CD8-positive, alpha-beta memory T cell (primary cell): ENCODE measurements at regions not wholly inside any gene's neighbourhood (a gene's known extent, or its start where the extent isn't known, plus 50 kb on each side); places are given as distances from the start of the nearest gene placed in this dataset.

Experiments used
- CTCF ChIA-PET: fragments of 350-600 bp; sonication (Branson Sonifier 250); formaldehyde crosslinking; loops from one replicate; lab custom pipeline; 2021; ENCODE audit warnings: antibody characterized with exemption; lab: Charles Lee
- POLR2A ChIA-PET: fragments of 350-600 bp; sonication (Branson Sonifier 250); formaldehyde crosslinking; loops from one replicate; lab custom pipeline; 2021; ENCODE audit warnings: antibody characterized with exemption; lab: Charles Lee
- DNase-seq, 5 donors: peaks; one replicate each; pipeline versions ENCODE4 v3.0.0 to v3.0.0-alpha.2; 2020 to 2022; ENCODE audit warnings: mixed read lengths in 1 of 5
- H3K27ac ChIP-seq: one replicate; pipeline ENCODE4 v1.7.0; 2013; ENCODE audit warnings: low read depth, mild to moderate bottlenecking, low read length, moderate library complexity
- H3K27me3 ChIP-seq: 2 replicates; pipeline ENCODE4 v1.7.0; 2013; ENCODE audit warnings: low read length, mild to moderate bottlenecking; ENCODE audit not compliant: insufficient read depth, poor library complexity, severe bottlenecking
- H3K36me3 ChIP-seq: 2 replicates; pipeline ENCODE4 v1.7.0; 2013; ENCODE audit warnings: mild to moderate bottlenecking, low read length, moderate library complexity; ENCODE audit not compliant: insufficient read depth
- H3K4me1 ChIP-seq: 2 replicates; pipeline ENCODE4 v1.7.0; 2013; ENCODE audit warnings: mild to moderate bottlenecking, low read length, moderate library complexity; ENCODE audit not compliant: insufficient read depth
- H3K4me3 ChIP-seq: 2 replicates; pipeline ENCODE4 v1.7.0; 2013; ENCODE audit warnings: mild to moderate bottlenecking, low read length
- H3K9me3 ChIP-seq: 2 replicates; pipeline ENCODE4 v1.7.0; 2013; ENCODE audit warnings: mild to moderate bottlenecking, low read length
- H3K27ac Mint-ChIP-seq, 8 donors: one replicate each; pipeline ENCODE4 v1.8.0; 2020 to 2021; ENCODE audit warnings: mixed read lengths in 8 of 8, mild to moderate bottlenecking in 6 of 8, inconsistent platforms in 3 of 8, moderate library complexity in 3 of 8
- H3K27me3 Mint-ChIP-seq, 2 donors: one replicate each; pipeline ENCODE4 v1.8.0; 2020 to 2021; ENCODE audit warnings: mixed read lengths in 2 of 2, mild to moderate bottlenecking in 1 of 2, moderate library complexity in 1 of 2
- H3K36me3 Mint-ChIP-seq, 3 donors: one replicate each; pipeline ENCODE4 v1.8.0; 2020 to 2021; ENCODE audit warnings: mixed read lengths in 3 of 3, inconsistent platforms in 1 of 3, mild to moderate bottlenecking in 1 of 3
- H3K4me1 Mint-ChIP-seq, 3 donors: one replicate each; pipeline ENCODE4 v1.8.0; 2020 to 2021; ENCODE audit warnings: mixed read lengths in 3 of 3, inconsistent platforms in 1 of 3, mild to moderate bottlenecking in 1 of 3
- H3K4me3 Mint-ChIP-seq, 7 donors: one replicate each; pipeline ENCODE4 v1.8.0; 2020 to 2021; ENCODE audit warnings: mixed read lengths in 7 of 7, mild to moderate bottlenecking in 6 of 7, moderate library complexity in 4 of 7, inconsistent platforms in 2 of 7
- H3K9me3 Mint-ChIP-seq, 5 donors: one replicate each; pipeline ENCODE4 v1.8.0; 2020 to 2022; ENCODE audit warnings: mixed read lengths in 5 of 5, mild to moderate bottlenecking in 3 of 5, moderate library complexity in 2 of 5, inconsistent platforms in 1 of 5

- Mint-ChIP-seq H3K27me3 (peaks cover 20 to 58% of the 10 kb centered on the region in 2 donors), H3K4me3 (no peak overlapping the region), H3K9me3 (no peaks in the 10 kb centered on the region), H3K27ac (no peak overlapping the region), H3K36me3 (no peaks in the 10 kb centered on the region), H3K4me1 (peaks cover 0 to 1% (median under 1%) of the 10 kb centered on the region in 3 donors)
- CTCF ChIA-PET, result interaction anchor here (1.1 kb wide), 1 partner anchor 9 kb away, joined by 3 read pairs; no protein-coding TSS in a partner anchor
- H3K4me1 ChIP-seq, result no peaks in the 10 kb centered on the region
- POLR2A ChIA-PET, result no interaction called here
- H3K27ac ChIP-seq, result no peak overlapping the region
- no peak for DNase-seq
- H3K27me3 ChIP-seq, result no peaks in the 10 kb centered on the region
- H3K9me3 ChIP-seq, result no peaks in the 10 kb centered on the region
- no peaks in the 10 kb centered on the region for H3K36me3 ChIP-seq
- no peak overlapping the region for H3K4me3 ChIP-seq
Observed at GRCh38 chr1:98059620-98060019, 138.8 kb upstream of the DPYD start.

DNA sequence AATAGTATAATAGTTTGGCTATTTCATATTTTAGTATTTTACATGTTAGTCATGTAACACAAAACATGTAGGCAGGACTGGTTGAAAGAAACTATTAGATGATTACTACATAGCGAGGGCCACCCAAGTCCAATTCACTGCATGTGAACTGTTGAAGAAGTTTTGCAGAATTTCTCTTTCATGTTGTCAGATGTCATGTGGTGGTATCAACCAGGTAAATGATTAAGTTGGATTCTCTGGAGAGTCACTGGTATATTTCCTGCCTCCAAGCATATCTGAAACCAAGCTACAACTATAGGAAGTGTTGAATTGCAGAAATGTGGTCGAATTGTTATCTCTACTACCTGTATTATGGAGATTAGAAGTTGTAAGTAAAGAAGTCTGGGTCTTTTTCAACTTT is 137.8 kb upstream of the DPYD start:
- no peak overlapping the region for H3K4me3 Mint-ChIP-seq
- Histone ChIP-seq H3K36me3 (no peaks in the 10 kb centered on the region), H3K27me3 (peaks cover 4% of the 10 kb centered on the region), H3K4me1 (peaks cover 2% of the 10 kb centered on the region), H3K4me3 (no peak overlapping the region), H3K27ac (no peak overlapping the region), H3K9me3 (no peaks in the 10 kb centered on the region)
- H3K27me3 Mint-ChIP-seq, result peaks cover 25 to 61% of the 10 kb centered on the region in 2 donors
- H3K9me3 Mint-ChIP-seq, result no peaks in the 10 kb centered on the region
- peaks cover 2 to 10% (median 6%) of the 10 kb centered on the region in 3 donors for H3K4me1 Mint-ChIP-seq
- H3K27ac Mint-ChIP-seq, result no peak overlapping the region
- H3K36me3 Mint-ChIP-seq, result no peaks in the 10 kb centered on the region
- ChIA-PET POLR2A (no interaction called here), CTCF (no interaction called here)
- no peak for DNase-seq

DNA sequence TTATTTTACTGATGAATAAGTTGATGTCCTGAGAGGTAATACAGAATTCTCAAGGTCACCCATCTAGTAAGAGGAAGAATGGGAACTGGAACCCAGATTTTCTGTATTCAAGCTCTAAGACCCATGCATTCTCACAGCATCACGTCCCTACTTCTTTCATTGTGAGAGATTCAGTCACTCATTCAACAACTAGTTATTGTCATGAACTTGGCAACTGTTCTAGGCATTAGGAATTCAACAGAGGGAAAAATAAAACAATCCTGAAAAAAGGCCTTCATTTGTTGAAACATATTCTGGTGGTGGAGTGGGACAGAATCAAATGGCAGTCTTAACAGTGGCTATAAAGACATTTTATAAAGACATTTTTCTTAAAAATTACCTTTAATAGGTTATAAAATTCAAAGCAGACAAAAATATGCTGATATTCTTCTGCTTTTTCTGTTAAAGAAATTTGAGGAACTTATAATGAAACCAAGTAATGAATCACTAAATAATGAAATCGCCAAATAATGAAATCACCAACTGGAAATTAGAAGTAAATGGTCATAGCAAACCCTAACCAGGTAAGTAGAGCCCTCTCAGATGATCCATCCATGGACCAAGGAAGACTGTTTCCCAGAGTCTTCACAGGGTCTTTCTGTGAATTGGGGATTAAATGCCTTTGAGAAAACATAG is 136.5 kb upstream of the DPYD start:
- Histone ChIP-seq H3K9me3 (no peaks in the 10 kb centered on the region), H3K4me3 (no peak overlapping the region), H3K36me3 (no peaks in the 10 kb centered on the region), H3K27ac (no peak overlapping the region), H3K27me3 (peaks cover 15% of the 10 kb centered on the region), H3K4me1 (peaks cover 7% of the 10 kb centered on the region)
- POLR2A ChIA-PET, result no interaction called here
- Mint-ChIP-seq H3K27me3 (peaks cover 36 to 68% of the 10 kb centered on the region in 2 donors), H3K27ac (no peak overlapping the region), H3K4me1 (peaks cover 8 to 22% (median 15%) of the 10 kb centered on the region in 3 donors), H3K4me3 (no peak overlapping the region), H3K9me3 (no peaks in the 10 kb centered on the region), H3K36me3 (no peaks in the 10 kb centered on the region)
- DNase-seq, result no peak
- CTCF ChIA-PET, result no interaction called here

- H3K4me3 ChIP-seq, result no peak overlapping the region
- DNase-seq, result no peak
- no peak overlapping the region for H3K27ac Mint-ChIP-seq
- CTCF ChIA-PET, result interaction anchor here (1.8 kb wide), 1 partner anchor 1092 kb away, joined by 6 read pairs; no protein-coding TSS in a partner anchor
- H3K36me3 ChIP-seq, result no peaks in the 10 kb centered on the region
- H3K9me3 Mint-ChIP-seq, result no peaks in the 10 kb centered on the region
- no peak overlapping the region for H3K27ac ChIP-seq
- POLR2A ChIA-PET, result no interaction called here
- H3K4me1 Mint-ChIP-seq, result peaks cover 8 to 22% (median 15%) of the 10 kb centered on the region in 3 donors
- peaks cover 7% of the 10 kb centered on the region for H3K4me1 ChIP-seq
- no peaks in the 10 kb centered on the region for H3K36me3 Mint-ChIP-seq
- no peaks in the 10 kb centered on the region for H3K9me3 ChIP-seq
- H3K27me3 ChIP-seq, result peaks cover 20% of the 10 kb centered on the region
- peaks cover 40 to 70% of the 10 kb centered on the region in 2 donors for H3K27me3 Mint-ChIP-seq
- no peak overlapping the region for H3K4me3 Mint-ChIP-seq
Observed at GRCh38 chr1:98056781-98057180, 135.9 kb upstream of the DPYD start.

DNA sequence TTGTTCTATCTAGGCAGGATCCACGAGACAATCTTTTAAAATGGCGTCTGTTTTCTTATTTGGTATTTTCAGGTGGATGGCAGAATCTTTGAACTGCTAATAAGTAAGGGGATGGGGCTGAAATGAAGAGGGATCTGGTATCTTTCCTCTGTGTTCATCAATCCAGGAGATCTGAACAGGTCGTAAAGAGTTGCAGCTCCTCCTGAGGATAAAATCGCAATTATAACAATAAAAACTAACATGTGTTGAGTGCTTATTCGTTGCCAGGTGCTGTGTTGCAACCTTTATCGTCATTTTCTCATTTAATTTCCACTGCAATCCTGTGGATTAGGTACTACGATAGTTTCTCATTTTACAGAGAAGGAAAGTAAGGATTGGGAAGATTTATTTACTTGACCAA is 134.6 kb upstream of the DPYD start:
- Mint-ChIP-seq H3K27me3 (peaks cover 49 to 80% of the 10 kb centered on the region in 2 donors), H3K4me3 (no peak overlapping the region), H3K4me1 (peaks cover 8 to 22% (median 15%) of the 10 kb centered on the region in 3 donors), H3K27ac (no peak overlapping the region), H3K36me3 (no peaks in the 10 kb centered on the region), H3K9me3 (no peaks in the 10 kb centered on the region)
- CTCF ChIA-PET, result interaction anchor here (1.7 to 1.8 kb wide), 2 partner anchors 296 to 1090 kb away, joined by 4 to 6 read pairs; no protein-coding TSS in a partner anchor
- DNase-seq, result no peak
- Histone ChIP-seq H3K4me1 (peaks cover 7% of the 10 kb centered on the region), H3K27me3 (peaks cover 25% of the 10 kb centered on the region), H3K9me3 (no peaks in the 10 kb centered on the region), H3K36me3 (no peaks in the 10 kb centered on the region), H3K27ac (no peak overlapping the region), H3K4me3 (no peak overlapping the region)
- POLR2A ChIA-PET, result no interaction called here

DNA sequence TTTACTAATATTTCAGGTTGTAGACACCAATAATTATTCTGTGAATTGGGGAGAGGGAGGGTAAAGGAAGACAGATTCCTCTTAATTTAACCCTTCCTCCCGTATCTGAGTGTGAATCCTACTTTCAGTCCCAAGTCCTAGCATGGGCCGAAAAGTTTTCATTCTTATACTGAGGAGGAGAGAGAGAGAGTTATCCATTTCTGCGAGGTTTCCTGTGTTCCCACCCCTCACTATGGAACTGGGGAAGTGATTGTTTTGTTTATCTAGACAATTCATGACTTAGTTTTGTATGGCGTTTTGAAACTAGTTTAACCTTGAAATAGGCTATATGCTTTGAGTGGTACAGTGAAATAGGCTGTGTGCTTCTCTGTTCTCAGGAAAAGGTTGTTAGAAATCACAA is 134.0 kb upstream of the DPYD start:
- Histone ChIP-seq H3K27me3 (peaks cover 32% of the 10 kb centered on the region), H3K9me3 (no peaks in the 10 kb centered on the region), H3K4me3 (no peak overlapping the region), H3K27ac (no peak overlapping the region), H3K36me3 (no peaks in the 10 kb centered on the region), H3K4me1 (peaks cover 7% of the 10 kb centered on the region)
- peaks cover 52 to 86% of the 10 kb centered on the region in 2 donors for H3K27me3 Mint-ChIP-seq
- peak overlapping the region in 5 of 7 donors; percentile 21 to 75 (median 52) for H3K4me3 Mint-ChIP-seq
- POLR2A ChIA-PET, result no interaction called here
- no peak for DNase-seq
- H3K4me1 Mint-ChIP-seq, result peaks cover 8 to 22% (median 15%) of the 10 kb centered on the region in 3 donors
- H3K36me3 Mint-ChIP-seq, result no peaks in the 10 kb centered on the region
- peak overlapping the region in 1 of 8 donors; percentile 6 for H3K27ac Mint-ChIP-seq
- CTCF ChIA-PET, result interaction anchor here (1.7 to 1.8 kb wide), 2 partner anchors 295 to 1091 kb away, joined by 4 to 5 read pairs; no protein-coding TSS in a partner anchor
- H3K9me3 Mint-ChIP-seq, result no peaks in the 10 kb centered on the region

DNA sequence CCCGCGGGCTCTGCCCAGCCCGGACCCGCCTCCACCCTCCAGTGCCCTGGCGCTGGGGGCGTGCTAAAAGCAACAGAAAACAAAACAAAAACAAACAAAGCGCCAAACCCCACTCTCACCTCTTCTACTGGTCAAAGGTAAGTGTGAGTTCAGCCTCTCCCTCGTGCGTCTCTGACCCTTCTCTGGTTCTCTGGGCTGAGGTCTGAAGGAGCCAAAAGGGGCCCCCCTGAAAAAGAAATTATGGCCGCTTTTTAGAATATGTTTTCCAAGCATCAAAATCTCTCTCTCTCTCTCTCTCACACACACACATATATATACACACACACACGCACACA is 133.5 kb upstream of the DPYD start:
- Histone ChIP-seq H3K4me1 (peaks cover 8% of the 10 kb centered on the region), H3K9me3 (no peaks in the 10 kb centered on the region), H3K27ac (no peak overlapping the region), H3K4me3 (no peak overlapping the region), H3K36me3 (no peaks in the 10 kb centered on the region), H3K27me3 (peaks cover 36% of the 10 kb centered on the region)
- ChIA-PET CTCF (interaction anchor here (1.4 to 1.8 kb wide), 3 partner anchors 294 to 1091 kb away, joined by 4 to 5 read pairs (median 4); no protein-coding TSS in a partner anchor), POLR2A (no interaction called here)
- H3K9me3 Mint-ChIP-seq, result no peaks in the 10 kb centered on the region
- H3K4me3 Mint-ChIP-seq, result peak overlapping the region; percentile 21 to 92 (median 52)
- no peak for DNase-seq
- peaks cover 49 to 87% of the 10 kb centered on the region in 2 donors for H3K27me3 Mint-ChIP-seq
- H3K36me3 Mint-ChIP-seq, result no peaks in the 10 kb centered on the region
- H3K27ac Mint-ChIP-seq, result peak overlapping the region in 1 of 8 donors; percentile 6
- peaks cover 11 to 26% (median 19%) of the 10 kb centered on the region in 3 donors for H3K4me1 Mint-ChIP-seq
